MM.1S (cell line): ENCODE measurements at regions not wholly inside any gene's neighbourhood (a gene's known extent, or its start where the extent isn't known, plus 50 kb on each side); places are given as distances from the start of the nearest gene placed in this dataset.

Experiments
- DNase-seq: peaks from one replicate; pipeline ENCODE4 v3.0.0-alpha.2; 2015
- H2AFZ ChIP-seq: fragments of 300-600 bp; sonication (generic); 2 replicates; pipeline ENCODE4 v1.6.0; 2016; ENCODE audit warnings: antibody characterized with exemption, low read length
- H3F3A ChIP-seq: fragments of 300-600 bp; sonication (generic); 2 replicates; pipeline ENCODE4 v1.6.1; 2016; ENCODE audit warnings: mild to moderate bottlenecking, antibody characterized with exemption, low read length, moderate library complexity, mixed read lengths; ENCODE audit not compliant: insufficient read depth
- H3K27ac ChIP-seq: fragments of 300-600 bp; sonication (generic); 2 replicates; pipeline ENCODE4 v1.5.1; 2016; ENCODE audit warnings: mild to moderate bottlenecking, low read length
- H3K27me3 ChIP-seq: fragments of 300-600 bp; sonication (generic); replicated peaks from 2 replicates; pipeline ENCODE4 v1.6.0; 2016; ENCODE audit warnings: low read length; ENCODE audit not compliant: insufficient read depth
- H3K36me3 ChIP-seq: fragments of 300-600 bp; sonication (generic); replicated peaks from 2 replicates; pipeline ENCODE4 v1.6.1; 2016; ENCODE audit warnings: mild to moderate bottlenecking, low read length, mixed read lengths; ENCODE audit not compliant: insufficient read depth
- H3K4me1 ChIP-seq: fragments of 300-600 bp; sonication (generic); 2 replicates; pipeline ENCODE4 v1.6.1; 2016; ENCODE audit warnings: low read length, mixed read lengths
- H3K4me2 ChIP-seq: fragments of 300-600 bp; sonication (generic); 2 replicates; pipeline ENCODE4 v1.6.0; 2016; ENCODE audit warnings: low read depth, low read length
- H3K4me3 ChIP-seq: fragments of 300-600 bp; sonication (generic); 2 replicates; pipeline ENCODE4 v1.5.1; 2016; ENCODE audit warnings: low read length, mixed read lengths
- H3K79me2 ChIP-seq: fragments of 300-600 bp; sonication (generic); 2 replicates; pipeline ENCODE4 v1.6.1; 2016; ENCODE audit warnings: mixed run types, low read length, mixed read lengths
- H3K9ac ChIP-seq: fragments of 300-600 bp; sonication (generic); 2 replicates; pipeline ENCODE4 v1.6.1; 2016; ENCODE audit warnings: low read length, mixed read lengths
- H3K9me2 ChIP-seq: fragments of 300-600 bp; sonication (generic); replicated peaks from 2 replicates; pipeline ENCODE4 v1.6.1; 2016; ENCODE audit warnings: mild to moderate bottlenecking, low read length, mixed read lengths; ENCODE audit not compliant: insufficient read depth
- H3K9me3 ChIP-seq: fragments of 300-600 bp; sonication (generic); replicated peaks from 2 replicates; pipeline ENCODE4 v1.6.1; 2016; ENCODE audit warnings: mild to moderate bottlenecking, low read length, mixed read lengths; ENCODE audit not compliant: insufficient read depth
- H4K20me1 ChIP-seq: fragments of 300-600 bp; sonication (generic); 2 replicates; pipeline ENCODE4 v1.6.1; 2016; ENCODE audit warnings: mild to moderate bottlenecking, low read length, moderate library complexity, mixed read lengths; ENCODE audit not compliant: insufficient read depth
- CTCF ChIP-seq: fragments of 300-600 bp; sonication (generic); IDR thresholded peaks from 2 replicates; pipeline ENCODE4 v1.5.1; 2016; ENCODE audit warnings: antibody characterized with exemption, low read length, mixed read lengths
- EZH2 ChIP-seq: fragments of 300-600 bp; sonication (generic); optimal IDR thresholded peaks from 2 replicates; pipeline ENCODE3; 2017; ENCODE audit warnings: low read depth, mild to moderate bottlenecking, antibody characterized with exemption, low read length, mixed read lengths
- EZH2phosphoT487 ChIP-seq: fragments of 300-600 bp; sonication (generic); IDR thresholded peaks from 2 replicates; pipeline ENCODE4 v1.6.1; 2018; ENCODE audit warnings: antibody characterized with exemption, low read length

GRCh38 chr13:53123536-53123935 is 94.9 kb downstream of the OLFM4 start:
- H3K36me3 ChIP-seq, result no peaks in the 10 kb centered on the region
- no peak for TF ChIP-seq EZH2
- no peak for TF ChIP-seq CTCF
- no peak for TF ChIP-seq EZH2phosphoT487
- H3F3A ChIP-seq, result no peaks in the 10 kb centered on the region; the same call in 1 of the 2 replicates
- no peak overlapping the region for H3K27ac ChIP-seq
- no peaks in the 10 kb centered on the region for H3K79me2 ChIP-seq
- DNase-seq, result no peak
- no peak overlapping the region for H3K4me3 ChIP-seq
- no peaks in the 10 kb centered on the region for H4K20me1 ChIP-seq
- H2AFZ ChIP-seq, result no peak overlapping the region
- no peaks in the 10 kb centered on the region for H3K9me3 ChIP-seq
- no peaks in the 10 kb centered on the region for H3K4me1 ChIP-seq
- H3K4me2 ChIP-seq, result no peak overlapping the region
- H3K9me2 ChIP-seq, result no peaks in the 10 kb centered on the region
- no peak overlapping the region for H3K9ac ChIP-seq
- H3K27me3 ChIP-seq, result no peaks in the 10 kb centered on the region

- Histone ChIP-seq H3K36me3 (no peaks in the 10 kb centered on the region), H4K20me1 (no peaks in the 10 kb centered on the region), H2AFZ (no peak overlapping the region), H3K27ac (no peak overlapping the region), H3K27me3 (no peaks in the 10 kb centered on the region), H3K9ac (no peak overlapping the region), H3K4me3 (no peak overlapping the region), H3K79me2 (no peaks in the 10 kb centered on the region), H3K4me2 (no peak overlapping the region), H3K4me1 (no peaks in the 10 kb centered on the region), H3F3A (no peaks in the 10 kb centered on the region; the same call in 1 of the 2 replicates), H3K9me3 (no peaks in the 10 kb centered on the region), H3K9me2 (no peaks in the 10 kb centered on the region)
- no peak for DNase-seq
- TF ChIP-seq EZH2, result no peak
- TF ChIP-seq EZH2phosphoT487, result no peak
Observed at GRCh38 chr13:53124623-53125022, 96.0 kb downstream of the OLFM4 start.

GRCh38 chr13:53126841-53127245 is 98.2 kb downstream of the OLFM4 start:
- no peaks in the 10 kb centered on the region for H4K20me1 ChIP-seq

More at GRCh38 chr13:53126841-53127245, 98.2 kb downstream of the OLFM4 start:
- Histone ChIP-seq H3K36me3 (no peaks in the 10 kb centered on the region), H3K27ac (no peak overlapping the region), H3K4me1 (no peaks in the 10 kb centered on the region), H2AFZ (no peak overlapping the region), H3K4me2 (no peak overlapping the region), H3K4me3 (no peak overlapping the region), H3K27me3 (no peaks in the 10 kb centered on the region), H3K9me3 (no peaks in the 10 kb centered on the region), H3F3A (no peaks in the 10 kb centered on the region), H3K9ac (no peak overlapping the region), H3K79me2 (no peaks in the 10 kb centered on the region), H3K9me2 (no peaks in the 10 kb centered on the region)
- DNase-seq, result no peak
- TF ChIP-seq EZH2 (no peak), EZH2phosphoT487 (no peak), CTCF (no peak)
